OCI-LY3 (cell line): ENCODE measurements at regions not wholly inside any gene's neighbourhood (a gene's known extent, or its start where the extent isn't known, plus 50 kb on each side); places are given as distances from the start of the nearest gene placed in this dataset.

Experiments
- H2AFZ ChIP-seq: fragments of 200-600, 300-600 bp; shearing (Covaris generic); 2 replicates; pipeline ENCODE4 v1.6.0; 2014; ENCODE audit warnings: antibody characterized with exemption, low read depth, low read length
- H3K27ac ChIP-seq: fragments of 200-600, 300-600 bp; sonication (generic); 2 replicates; pipeline ENCODE4 v1.5.1; 2014; ENCODE audit warnings: mild to moderate bottlenecking, low read length, moderate library complexity, mixed read lengths
- H3K27me3 ChIP-seq: fragments of 200-600, 300-600 bp; sonication (generic); 2 replicates; pipeline ENCODE4 v1.6.1; 2014; ENCODE audit warnings: low read depth, low read length, mixed read lengths
- H3K36me3 ChIP-seq: fragments of 200-600, 300-600 bp; sonication (generic); replicated peaks from 2 replicates; pipeline ENCODE3; 2014; ENCODE audit warnings: low read depth, low read length, mixed read lengths
- H3K4me1 ChIP-seq: fragments of 300-600, 200-600 bp; sonication (generic); 2 replicates; pipeline ENCODE4 v1.6.1; 2014; ENCODE audit warnings: low read length, mixed read lengths
- H3K4me2 ChIP-seq: fragments of 200-600, 300-600 bp; sonication (generic); 2 replicates; pipeline ENCODE4 v1.6.1; 2014; ENCODE audit warnings: low read length, mixed read lengths
- H3K4me3 ChIP-seq: fragments of 300-600, 200-600 bp; sonication (generic); 2 replicates; pipeline ENCODE4 v1.5.1; 2014; ENCODE audit warnings: antibody characterized with exemption, mild to moderate bottlenecking, low read length, moderate library complexity
- H3K79me2 ChIP-seq: fragments of 300-600, 200-600 bp; shearing (Covaris generic); 2 replicates; pipeline ENCODE4 v1.6.1; 2014; ENCODE audit warnings: mild to moderate bottlenecking, low read length, mixed read lengths
- H3K9ac ChIP-seq: fragments of 300-600, 200-600 bp; shearing (Covaris generic); 2 replicates; pipeline ENCODE4 v1.6.0; 2014; ENCODE audit warnings: mild to moderate bottlenecking, low read length, moderate library complexity
- H3K9me3 ChIP-seq: fragments of 200-600, 300-600 bp; shearing (Covaris generic); 2 replicates; pipeline ENCODE4 v1.6.1; 2014; ENCODE audit warnings: low read length, mixed read lengths; ENCODE audit not compliant: insufficient read depth
- H4K20me1 ChIP-seq: fragments of 200-600, 300-600 bp; sonication (generic); 2 replicates; pipeline ENCODE4 v1.6.1; 2016; ENCODE audit warnings: low read length, mixed read lengths; ENCODE audit not compliant: insufficient read depth
- EZH2phosphoT487 ChIP-seq: fragments of 200-600 bp; shearing (Covaris generic); IDR thresholded peaks from 2 replicates; pipeline ENCODE4 v1.6.1; 2018; ENCODE audit warnings: antibody characterized with exemption, mixed run types, low read depth
- TF ChIP-seq, protein P1 (sequence below): fragments of 200-600, 300-600 bp; sonication (generic); IDR thresholded peaks from 2 replicates; pipeline ENCODE4 v1.5.1; 2014; ENCODE audit warnings: antibody characterized with exemption, low read length, low read depth

DNA sequence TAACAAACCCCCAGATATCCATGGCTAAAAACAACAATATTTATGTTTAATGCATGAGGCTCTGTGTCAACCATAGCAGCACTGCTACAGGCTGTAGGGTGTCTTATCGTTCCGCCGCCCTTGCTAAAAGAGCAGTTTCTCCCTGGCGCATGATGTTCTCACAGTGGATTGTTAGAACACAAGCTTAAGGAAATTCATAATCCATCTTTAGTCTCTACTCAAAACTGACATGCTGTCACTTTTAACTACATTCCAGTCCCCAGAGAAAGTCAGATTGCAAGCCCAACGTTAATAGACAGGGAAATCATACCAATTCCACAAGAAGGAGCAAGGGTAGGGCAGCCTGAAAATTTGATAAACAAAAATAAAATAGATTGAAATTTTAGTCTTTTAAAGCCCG, 1960.8 kb downstream of the PCDH7 start:
- H3K36me3 ChIP-seq, result no peaks in the 10 kb centered on the region
- H3K9me3 ChIP-seq, result no peaks in the 10 kb centered on the region
- H3K79me2 ChIP-seq, result no peaks in the 10 kb centered on the region
- no peak overlapping the region for H3K9ac ChIP-seq
- no peaks in the 10 kb centered on the region for H3K27me3 ChIP-seq
- no peaks in the 10 kb centered on the region for H4K20me1 ChIP-seq
- H3K4me1 ChIP-seq, result no peaks in the 10 kb centered on the region
- no peak overlapping the region for H3K4me3 ChIP-seq
- no peak overlapping the region for H3K4me2 ChIP-seq
- no peak overlapping the region for H3K27ac ChIP-seq
- H2AFZ ChIP-seq, result no peak overlapping the region
- TF ChIP-seq, protein P1, sequence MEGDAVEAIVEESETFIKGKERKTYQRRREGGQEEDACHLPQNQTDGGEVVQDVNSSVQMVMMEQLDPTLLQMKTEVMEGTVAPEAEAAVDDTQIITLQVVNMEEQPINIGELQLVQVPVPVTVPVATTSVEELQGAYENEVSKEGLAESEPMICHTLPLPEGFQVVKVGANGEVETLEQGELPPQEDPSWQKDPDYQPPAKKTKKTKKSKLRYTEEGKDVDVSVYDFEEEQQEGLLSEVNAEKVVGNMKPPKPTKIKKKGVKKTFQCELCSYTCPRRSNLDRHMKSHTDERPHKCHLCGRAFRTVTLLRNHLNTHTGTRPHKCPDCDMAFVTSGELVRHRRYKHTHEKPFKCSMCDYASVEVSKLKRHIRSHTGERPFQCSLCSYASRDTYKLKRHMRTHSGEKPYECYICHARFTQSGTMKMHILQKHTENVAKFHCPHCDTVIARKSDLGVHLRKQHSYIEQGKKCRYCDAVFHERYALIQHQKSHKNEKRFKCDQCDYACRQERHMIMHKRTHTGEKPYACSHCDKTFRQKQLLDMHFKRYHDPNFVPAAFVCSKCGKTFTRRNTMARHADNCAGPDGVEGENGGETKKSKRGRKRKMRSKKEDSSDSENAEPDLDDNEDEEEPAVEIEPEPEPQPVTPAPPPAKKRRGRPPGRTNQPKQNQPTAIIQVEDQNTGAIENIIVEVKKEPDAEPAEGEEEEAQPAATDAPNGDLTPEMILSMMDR, result no peak
- TF ChIP-seq EZH2phosphoT487, result no peak

DNA sequence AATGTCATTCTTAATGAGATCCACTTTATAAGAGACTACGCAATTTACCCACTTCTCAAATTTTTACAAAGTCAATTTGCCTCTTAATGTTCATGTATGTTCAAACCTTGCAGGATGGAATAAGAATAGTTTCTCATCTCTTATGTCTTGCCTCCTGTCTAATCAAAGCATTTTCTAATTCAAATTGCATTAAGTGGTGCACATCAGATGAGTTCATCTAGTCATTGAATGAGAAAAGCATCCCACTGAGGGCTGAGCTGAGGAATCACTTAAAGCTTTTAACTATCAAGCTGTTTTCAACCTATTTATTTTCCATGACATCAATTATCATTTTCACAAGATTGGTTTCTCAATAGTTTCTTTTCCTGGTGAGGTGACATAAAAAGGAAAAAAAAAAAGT, 1964.0 kb downstream of the PCDH7 start:
- H3K9ac ChIP-seq, result no peak overlapping the region
- H3K4me1 ChIP-seq, result no peaks in the 10 kb centered on the region
- no peaks in the 10 kb centered on the region for H3K27me3 ChIP-seq
- TF ChIP-seq, protein P1, result no peak
- TF ChIP-seq EZH2phosphoT487, result no peak
- H3K27ac ChIP-seq, result no peak overlapping the region
- no peaks in the 10 kb centered on the region for H3K79me2 ChIP-seq
- no peak overlapping the region for H3K4me2 ChIP-seq
- H4K20me1 ChIP-seq, result no peaks in the 10 kb centered on the region
- no peak overlapping the region for H2AFZ ChIP-seq
- H3K4me3 ChIP-seq, result no peak overlapping the region
- H3K36me3 ChIP-seq, result no peaks in the 10 kb centered on the region
- H3K9me3 ChIP-seq, result no peaks in the 10 kb centered on the region

DNA sequence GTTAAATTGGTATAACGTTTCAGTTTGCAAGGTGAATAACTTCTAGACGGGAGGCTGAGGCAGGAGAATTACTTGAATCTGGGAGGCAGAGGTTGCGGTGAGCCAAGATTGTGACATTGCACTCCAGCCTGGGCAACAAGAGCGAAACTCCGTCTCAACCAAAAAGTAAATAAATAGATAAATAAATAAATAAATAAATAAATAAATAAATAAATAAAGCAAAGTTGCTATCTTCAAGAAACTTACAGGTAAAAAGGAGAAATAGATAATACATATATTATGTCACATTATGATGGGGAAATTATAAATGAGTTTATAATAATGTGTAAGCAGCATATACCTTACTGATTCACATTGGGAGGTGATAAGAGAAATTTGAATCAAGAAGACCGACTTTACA, 1966.0 kb downstream of the PCDH7 start:
- no peak overlapping the region for H3K4me2 ChIP-seq
- TF ChIP-seq EZH2phosphoT487, result no peak
- TF ChIP-seq, protein P1, result no peak
- no peaks in the 10 kb centered on the region for H3K4me1 ChIP-seq
- H3K9me3 ChIP-seq, result no peaks in the 10 kb centered on the region
- no peaks in the 10 kb centered on the region for H3K27me3 ChIP-seq
- no peak overlapping the region for H2AFZ ChIP-seq
- H3K36me3 ChIP-seq, result no peaks in the 10 kb centered on the region
- H3K27ac ChIP-seq, result no peak overlapping the region
- H3K79me2 ChIP-seq, result no peaks in the 10 kb centered on the region
- no peak overlapping the region for H3K4me3 ChIP-seq
- H3K9ac ChIP-seq, result no peak overlapping the region
- no peaks in the 10 kb centered on the region for H4K20me1 ChIP-seq

DNA sequence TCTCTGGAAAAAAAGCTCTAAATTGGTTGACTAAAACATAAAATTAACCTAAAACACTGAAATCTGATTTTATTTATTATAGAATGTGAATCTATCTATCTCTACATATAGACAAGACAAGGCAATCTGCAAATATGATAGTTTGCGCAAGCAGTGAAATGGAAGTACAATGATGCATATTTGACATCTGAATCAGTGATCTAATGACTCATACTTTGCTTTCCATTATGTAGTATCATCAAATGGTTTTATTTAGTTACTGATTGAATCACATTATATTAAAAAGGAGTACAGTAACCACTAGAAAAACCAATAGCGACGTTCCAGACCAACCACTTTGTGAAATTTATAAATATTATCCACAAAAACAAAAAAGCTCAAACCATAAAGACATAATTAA, 1969.3 kb downstream of the PCDH7 start:
- Histone ChIP-seq H3K27ac (no peak overlapping the region), H3K4me2 (no peak overlapping the region), H3K4me1 (no peaks in the 10 kb centered on the region), H2AFZ (no peak overlapping the region), H3K79me2 (no peaks in the 10 kb centered on the region), H3K9ac (no peak overlapping the region), H3K4me3 (no peak overlapping the region), H3K36me3 (no peaks in the 10 kb centered on the region), H3K27me3 (no peaks in the 10 kb centered on the region), H4K20me1 (no peaks in the 10 kb centered on the region), H3K9me3 (no peaks in the 10 kb centered on the region)
- TF ChIP-seq EZH2phosphoT487, result no peak
- TF ChIP-seq, protein P1, result no peak
